A549 (cell line): ENCODE measurements at regions not wholly inside any gene's neighbourhood (a gene's known extent, or its start where the extent isn't known, plus 50 kb on each side); places are given as distances from the start of the nearest gene placed in this dataset.
"Not testable (repeated sequence)": the region's sequence is repeated elsewhere in the genome, so short reads cannot be mapped to it uniquely, and the experiment has no call there.

Experiments
- CHD2 ChIP-seq: fragments of 150-350 bp; IDR thresholded peaks from 2 replicates; pipeline ENCODE4 v1.6.1; 2014; ENCODE audit warnings: low read length; ENCODE audit not compliant: partially characterized antibody
- CTCF ChIP-seq: fragments of >200 bp; sonication (Bioruptor Twin); formaldehyde crosslinking; IDR thresholded peaks from 3 replicates; pipeline ENCODE4 v1.5.1; 2016
- EP300 ChIP-seq, 2 experiments: fragments of >200 bp; sonication (Bioruptor Twin); formaldehyde crosslinking; IDR thresholded peaks; 2 replicates in 1 of 2; 3 replicates in 1 of 2; pipeline ENCODE4 v1.6.1; 2016 to 2017
- HOXA7 ChIP-seq: fragments of 250-450 bp; sonication (Bioruptor Pico); IDR thresholded peaks from 2 replicates; pipeline ENCODE4 v1.5.0; 2020; ENCODE audit warnings: mild to moderate bottlenecking, moderate library complexity
- KDM1A ChIP-seq: fragments of 200-600 bp; sonication (generic); IDR thresholded peaks from 2 replicates; pipeline ENCODE4 v1.6.1; 2016; ENCODE audit warnings: low read depth, mild to moderate bottlenecking
- KDM5A ChIP-seq: fragments of 200-600 bp; sonication (generic); IDR thresholded peaks from 2 replicates; pipeline ENCODE4 v1.6.1; 2016; ENCODE audit warnings: antibody characterized with exemption, mild to moderate bottlenecking
- PBX3 ChIP-seq: IDR thresholded peaks from 2 replicates; pipeline ENCODE4 v1.6.1; 2012
- RAD21 ChIP-seq, 2 experiments: fragments of >200 bp in 1 of 2; sonication (Bioruptor Twin) in 1 of 2; formaldehyde crosslinking in 1 of 2; IDR thresholded peaks in 1 of 2; conservative IDR thresholded peaks in 1 of 2; 2 replicates in 1 of 2; 3 replicates in 1 of 2; pipeline ENCODE4 v1.6.1; 2012 to 2018; ENCODE audit warnings: inconsistent platforms in 1 of 2
- RFX5 ChIP-seq: fragments of 450-650 bp; IDR thresholded peaks from 2 replicates; pipeline ENCODE4 v1.7.1; 2014; ENCODE audit warnings: antibody characterized with exemption, mild to moderate bottlenecking, moderate library complexity
- RNF2 ChIP-seq: fragments of 200-600 bp; sonication (generic); IDR thresholded peaks from 2 replicates; pipeline ENCODE4 v1.6.1; 2016; ENCODE audit warnings: low read depth, mild to moderate bottlenecking, antibody characterized with exemption, moderate library complexity, borderline replicate concordance
- TP53 ChIP-seq: fragments of 250-450 bp; sonication (Bioruptor Pico); IDR thresholded peaks from 2 replicates; pipeline ENCODE4 v1.5.0; 2021; ENCODE audit warnings: mild to moderate bottlenecking, moderate library complexity
- USF2 ChIP-seq: fragments of 450-650 bp; IDR thresholded peaks from 2 replicates; pipeline ENCODE4 v1.6.1; 2014; ENCODE audit warnings: antibody characterized with exemption
- TF ChIP-seq, protein P1 (sequence below): fragments of 150-350 bp; IDR thresholded peaks from 2 replicates; pipeline ENCODE4 v1.6.1; 2014; ENCODE audit warnings: low read depth, mild to moderate bottlenecking, low read length
- TF ChIP-seq, protein P2 (sequence below): fragments of >200 bp; sonication (Bioruptor Twin); formaldehyde crosslinking; IDR thresholded peaks from 2 replicates; pipeline ENCODE4 v1.6.1; 2016

DNA sequence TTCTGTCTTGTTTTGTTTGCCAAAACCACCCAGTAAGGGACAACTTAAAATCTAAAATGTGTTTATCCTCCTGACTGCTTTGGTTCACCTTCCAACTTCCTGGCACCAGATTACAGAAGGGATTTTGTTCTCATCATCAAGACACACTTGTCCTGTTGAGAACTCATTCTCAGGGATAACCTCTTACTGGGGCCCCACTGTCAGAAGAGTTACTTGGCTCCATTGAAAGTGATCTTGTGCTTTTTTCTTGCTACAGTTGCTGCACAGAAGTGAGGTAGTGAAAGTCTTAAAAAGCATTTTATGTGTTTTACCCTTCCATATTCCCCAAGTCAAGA, 690.5 kb downstream of the PRIM2 start:
- not testable (repeated sequence) for TF ChIP-seq USF2; KDM5A; CTCF; PBX3; HOXA7 (CRISPR knock-in tag); CHD2; EP300 (IDR thresholded peaks at IDR 0.05); RNF2; KDM1A; RAD21 (conservative IDR thresholded peaks at IDR 0.05 in 1 of 2, IDR thresholded peaks at IDR 0.05 in 1 of 2); TP53; RFX5
- TF ChIP-seq, protein P1, sequence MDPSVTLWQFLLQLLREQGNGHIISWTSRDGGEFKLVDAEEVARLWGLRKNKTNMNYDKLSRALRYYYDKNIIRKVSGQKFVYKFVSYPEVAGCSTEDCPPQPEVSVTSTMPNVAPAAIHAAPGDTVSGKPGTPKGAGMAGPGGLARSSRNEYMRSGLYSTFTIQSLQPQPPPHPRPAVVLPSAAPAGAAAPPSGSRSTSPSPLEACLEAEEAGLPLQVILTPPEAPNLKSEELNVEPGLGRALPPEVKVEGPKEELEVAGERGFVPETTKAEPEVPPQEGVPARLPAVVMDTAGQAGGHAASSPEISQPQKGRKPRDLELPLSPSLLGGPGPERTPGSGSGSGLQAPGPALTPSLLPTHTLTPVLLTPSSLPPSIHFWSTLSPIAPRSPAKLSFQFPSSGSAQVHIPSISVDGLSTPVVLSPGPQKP = not testable (repeated sequence)
- TF ChIP-seq, protein P2, sequence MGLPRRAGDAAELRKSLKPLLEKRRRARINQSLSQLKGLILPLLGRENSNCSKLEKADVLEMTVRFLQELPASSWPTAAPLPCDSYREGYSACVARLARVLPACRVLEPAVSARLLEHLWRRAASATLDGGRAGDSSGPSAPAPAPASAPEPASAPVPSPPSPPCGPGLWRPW = not testable (repeated sequence)
